Type B pancreatic cell (in vitro differentiated cells): ENCODE measurements at regions not wholly inside any gene's neighbourhood (a gene's known extent, or its start where the extent isn't known, plus 50 kb on each side); places are given as distances from the start of the nearest gene placed in this dataset.

Experiments used
- DNase-seq: peaks from one replicate; pipeline ENCODE4 v3.0.0; 2021; ENCODE audit warnings: mixed read lengths; ENCODE audit not compliant: unreplicated experiment; ENCODE audit errors: extremely low spot score
- H3K27ac Mint-ChIP-seq: 2 replicates; pipeline ENCODE4 v1.8.0; 2021; ENCODE audit warnings: mild to moderate bottlenecking, mixed read lengths
- H3K27me3 Mint-ChIP-seq: 2 replicates; pipeline ENCODE4 v1.8.0; 2021; ENCODE audit warnings: mixed read lengths
- H3K36me3 Mint-ChIP-seq: 2 replicates; pipeline ENCODE4 v1.8.0; 2021; ENCODE audit warnings: mixed read lengths
- H3K4me1 Mint-ChIP-seq: one replicate; pipeline ENCODE4 v1.8.0; 2021; ENCODE audit warnings: mixed read lengths; ENCODE audit not compliant: unreplicated experiment
- H3K4me3 Mint-ChIP-seq: 2 replicates; pipeline ENCODE4 v1.8.0; 2021; ENCODE audit warnings: mild to moderate bottlenecking, mixed read lengths
- H3K9me3 Mint-ChIP-seq: 2 replicates; pipeline ENCODE4 v1.8.0; 2021; ENCODE audit warnings: mixed read lengths
- TF ChIP-seq, protein P1 (sequence below): fragments of 200-600 bp; sonication (generic); conservative IDR thresholded peaks from 2 replicates; pipeline ENCODE4 v1.5.0; 2021; ENCODE audit warnings: antibody characterized with exemption, mild to moderate bottlenecking

DNA sequence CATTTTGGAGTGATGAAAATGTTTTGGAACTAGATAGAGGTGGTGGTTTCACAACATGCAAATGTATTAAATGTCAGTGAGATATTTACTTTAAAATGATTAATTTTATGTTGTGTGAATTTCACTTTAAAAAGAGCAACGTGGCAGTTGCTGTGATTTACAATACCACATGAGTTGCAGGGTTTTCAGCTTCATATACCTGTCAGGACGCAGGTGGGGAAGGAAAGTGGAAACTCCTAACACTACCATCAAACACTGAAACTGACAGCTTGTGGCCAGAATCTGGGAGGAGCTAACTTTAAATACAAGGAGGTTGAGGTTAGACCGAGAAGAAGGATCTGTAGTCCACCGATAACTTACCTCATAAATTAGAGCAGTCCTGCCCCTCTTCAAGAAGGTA, 168.9 kb upstream of the TMEM72 start:
- Mint-ChIP-seq H3K4me1 (no peaks in the 10 kb centered on the region), H3K27ac (no peak overlapping the region), H3K9me3 (no peaks in the 10 kb centered on the region), H3K4me3 (no peak overlapping the region), H3K27me3 (peaks cover 6% of the 10 kb centered on the region), H3K36me3 (no peaks in the 10 kb centered on the region)
- DNase-seq, result no peak
- TF ChIP-seq, protein P1, sequence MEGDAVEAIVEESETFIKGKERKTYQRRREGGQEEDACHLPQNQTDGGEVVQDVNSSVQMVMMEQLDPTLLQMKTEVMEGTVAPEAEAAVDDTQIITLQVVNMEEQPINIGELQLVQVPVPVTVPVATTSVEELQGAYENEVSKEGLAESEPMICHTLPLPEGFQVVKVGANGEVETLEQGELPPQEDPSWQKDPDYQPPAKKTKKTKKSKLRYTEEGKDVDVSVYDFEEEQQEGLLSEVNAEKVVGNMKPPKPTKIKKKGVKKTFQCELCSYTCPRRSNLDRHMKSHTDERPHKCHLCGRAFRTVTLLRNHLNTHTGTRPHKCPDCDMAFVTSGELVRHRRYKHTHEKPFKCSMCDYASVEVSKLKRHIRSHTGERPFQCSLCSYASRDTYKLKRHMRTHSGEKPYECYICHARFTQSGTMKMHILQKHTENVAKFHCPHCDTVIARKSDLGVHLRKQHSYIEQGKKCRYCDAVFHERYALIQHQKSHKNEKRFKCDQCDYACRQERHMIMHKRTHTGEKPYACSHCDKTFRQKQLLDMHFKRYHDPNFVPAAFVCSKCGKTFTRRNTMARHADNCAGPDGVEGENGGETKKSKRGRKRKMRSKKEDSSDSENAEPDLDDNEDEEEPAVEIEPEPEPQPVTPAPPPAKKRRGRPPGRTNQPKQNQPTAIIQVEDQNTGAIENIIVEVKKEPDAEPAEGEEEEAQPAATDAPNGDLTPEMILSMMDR, result no peak

DNA sequence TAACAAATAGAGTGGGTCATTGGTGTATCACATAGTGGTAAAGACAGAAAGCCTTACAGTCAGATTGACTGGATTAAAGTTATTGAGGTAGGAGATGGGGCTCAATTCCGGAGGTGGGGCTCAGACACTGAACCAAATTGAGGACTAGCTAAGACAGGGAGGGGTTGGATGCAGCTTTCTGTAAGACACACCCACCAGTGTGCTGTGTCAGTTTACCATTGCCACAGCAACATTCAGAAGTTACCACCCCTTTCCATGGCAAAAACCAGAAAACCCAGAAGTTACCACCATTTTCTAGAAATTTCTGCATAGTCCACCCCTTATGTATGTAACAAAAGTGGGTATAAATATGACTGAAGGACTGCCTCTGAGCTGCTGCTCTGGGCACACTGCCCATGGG, 167.6 kb upstream of the TMEM72 start:
- H3K27me3 Mint-ChIP-seq, result peaks cover 11% of the 10 kb centered on the region
- H3K9me3 Mint-ChIP-seq, result no peaks in the 10 kb centered on the region
- H3K4me3 Mint-ChIP-seq, result no peak overlapping the region
- no peaks in the 10 kb centered on the region for H3K36me3 Mint-ChIP-seq
- TF ChIP-seq, protein P1, result no peak
- no peaks in the 10 kb centered on the region for H3K4me1 Mint-ChIP-seq
- H3K27ac Mint-ChIP-seq, result no peak overlapping the region
- DNase-seq, result no peak

DNA sequence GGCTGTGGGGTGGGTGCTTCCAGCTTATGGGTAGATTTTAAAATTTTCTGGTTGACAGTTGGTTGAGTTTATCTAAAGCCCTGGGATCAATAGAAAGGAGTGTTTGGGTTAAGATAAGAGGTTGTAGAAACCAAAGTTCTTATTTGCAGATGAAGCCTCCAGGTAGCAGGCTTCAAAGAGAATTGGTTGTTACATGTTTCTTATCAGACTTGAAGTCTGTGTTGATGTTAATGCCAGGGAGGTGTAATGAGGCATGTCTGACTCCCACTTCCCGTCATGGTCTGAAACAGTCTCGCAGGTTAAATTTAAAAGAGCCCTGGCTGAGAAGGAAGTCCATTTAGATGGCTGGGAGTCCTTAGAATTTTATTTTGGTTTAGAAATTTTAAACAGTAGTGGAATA, 165.2 kb upstream of the TMEM72 start:
- H3K9me3 Mint-ChIP-seq, result no peaks in the 10 kb centered on the region
- no peak for DNase-seq
- peaks cover 11% of the 10 kb centered on the region for H3K27me3 Mint-ChIP-seq
- H3K4me3 Mint-ChIP-seq, result no peak overlapping the region
- no peak overlapping the region for H3K27ac Mint-ChIP-seq
- H3K4me1 Mint-ChIP-seq, result no peaks in the 10 kb centered on the region
- TF ChIP-seq, protein P1, result no peak
- no peaks in the 10 kb centered on the region for H3K36me3 Mint-ChIP-seq

DNA sequence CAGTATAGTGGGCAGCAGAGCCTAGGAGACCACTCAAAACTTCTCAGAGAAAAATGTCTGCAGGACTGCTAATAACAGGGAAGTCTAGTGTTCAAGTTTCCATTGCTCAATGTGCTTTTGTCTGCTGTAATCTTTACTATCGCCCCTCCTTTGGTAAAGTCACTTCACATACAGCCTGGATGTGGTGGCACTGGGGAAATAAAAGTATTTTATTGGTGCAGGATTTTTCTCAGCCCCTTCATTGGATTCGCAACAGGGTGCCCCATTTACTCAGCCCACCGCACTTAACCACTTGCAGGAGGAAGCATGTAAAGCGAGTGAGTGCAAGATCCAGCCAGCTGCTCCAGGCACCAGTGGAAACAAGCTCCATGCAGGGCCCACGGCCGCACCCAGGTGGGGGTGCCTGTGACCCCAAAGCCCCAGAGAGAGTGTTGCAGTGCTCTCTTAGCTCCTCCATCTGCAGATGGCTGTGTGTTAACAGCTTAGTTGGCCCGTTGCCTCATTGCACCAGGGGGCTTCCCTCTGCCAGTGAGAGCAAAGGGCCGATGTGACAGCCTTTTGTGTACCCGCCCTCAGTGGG, 163.5 kb upstream of the TMEM72 start:
- H3K27ac Mint-ChIP-seq, result no peak overlapping the region
- H3K4me1 Mint-ChIP-seq, result no peaks in the 10 kb centered on the region
- H3K9me3 Mint-ChIP-seq, result no peaks in the 10 kb centered on the region
- TF ChIP-seq, protein P1, result no peak
- no peak overlapping the region for H3K4me3 Mint-ChIP-seq
- H3K27me3 Mint-ChIP-seq, result peaks cover 14% of the 10 kb centered on the region
- H3K36me3 Mint-ChIP-seq, result no peaks in the 10 kb centered on the region
- DNase-seq, result no peak

DNA sequence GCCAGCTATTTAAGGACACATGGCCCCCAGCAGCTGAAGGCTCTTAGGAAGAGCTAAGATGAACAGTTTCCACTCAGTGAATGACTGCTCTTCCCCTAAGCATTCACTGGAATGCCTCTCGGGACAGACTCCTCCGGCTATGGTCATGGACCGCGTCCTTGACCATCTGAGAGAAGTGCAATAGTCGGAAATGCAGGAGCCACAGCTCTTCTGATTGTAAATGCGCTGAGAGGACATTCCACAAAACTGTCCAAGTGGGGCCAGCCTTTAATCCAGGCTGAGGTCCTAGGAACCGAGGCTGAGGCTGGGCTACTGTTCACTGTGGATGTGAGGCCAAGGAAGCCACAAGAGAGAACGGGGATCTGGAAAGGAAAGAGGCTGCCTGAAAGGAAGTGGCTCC, 162.0 kb upstream of the TMEM72 start:
- no peak overlapping the region for H3K4me3 Mint-ChIP-seq
- H3K27me3 Mint-ChIP-seq, result peaks cover 13% of the 10 kb centered on the region
- no peaks in the 10 kb centered on the region for H3K9me3 Mint-ChIP-seq
- TF ChIP-seq, protein P1, result no peak
- no peaks in the 10 kb centered on the region for H3K4me1 Mint-ChIP-seq
- H3K36me3 Mint-ChIP-seq, result no peaks in the 10 kb centered on the region
- H3K27ac Mint-ChIP-seq, result no peak overlapping the region
- no peak for DNase-seq
